B cell (primary cell): ENCODE measurements at regions not wholly inside any gene's neighbourhood (a gene's known extent, or its start where the extent isn't known, plus 50 kb on each side); places are given as distances from the start of the nearest gene placed in this dataset.
"Not testable (repeated sequence)": the region's sequence is repeated elsewhere in the genome, so short reads cannot be mapped to it uniquely, and the experiment has no call there.

ENCODE experiments used
- ATAC-seq: fragments of 200-7000 bp; cut with Tn5 transposase; one replicate; pipeline ENCODE4 v1.10.0; 2021; ENCODE audit warnings: low read depth, mild to moderate bottlenecking, moderate number of reproducible peaks, moderate library complexity
- CTCF ChIA-PET: fragments of 350-600 bp; sonication (Branson Sonifier 250); formaldehyde crosslinking; loops from one replicate; lab custom pipeline; 2021; ENCODE audit warnings: antibody characterized with exemption, inconsistent platforms; lab: Charles Lee
- POLR2A ChIA-PET: fragments of 350-600 bp; sonication (Branson Sonifier 250); formaldehyde crosslinking; loops from one replicate; lab custom pipeline; 2021; ENCODE audit warnings: antibody characterized with exemption; lab: Charles Lee
- DNase-seq: peaks from one replicate; pipeline ENCODE4 v3.0.0; 2013
- H2AFZ ChIP-seq: 2 replicates; pipeline ENCODE4 v1.6.1; 2012; ENCODE audit warnings: mild to moderate bottlenecking, low read depth, low read length; ENCODE audit not compliant: insufficient read depth, poor library complexity, severe bottlenecking
- H3K27ac ChIP-seq, 2 donors: 1 replicate in 1 of 2; 2 replicates in 1 of 2; pipeline ENCODE4 v1.5.1; 2012 to 2013; ENCODE audit warnings: low read length in 2 of 2, mild to moderate bottlenecking in 2 of 2, moderate library complexity in 1 of 2
- H3K27me3 ChIP-seq, 4 experiments: fragments of 200-600 bp in 1 of 4; sonication (generic) in 1 of 4; replicated peaks in 1 of 4; 1 replicate in 2 of 4; 2 replicates in 2 of 4; pipeline versions ENCODE4 v1.6.1 to v1.7.0; 2013 to 2016; ENCODE audit warnings: low read length in 3 of 4, mild to moderate bottlenecking in 2 of 4, mixed read lengths in 1 of 4, moderate library complexity in 1 of 4; ENCODE audit not compliant: insufficient read depth in 4 of 4, control insufficient read depth in 3 of 4; ENCODE audit errors: control extremely low read depth in 1 of 4
- H3K36me3 ChIP-seq, 2 experiments: replicated peaks in 1 of 2; 1 replicate in 1 of 2; 2 replicates in 1 of 2; pipeline versions ENCODE4 v1.6.1 to v1.7.1; 2013; ENCODE audit warnings: low read length in 1 of 2; ENCODE audit not compliant: insufficient read depth in 2 of 2, control insufficient read depth in 1 of 2; ENCODE audit errors: control extremely low read depth in 1 of 2, extremely low read depth in 1 of 2
- H3K4me1 ChIP-seq, 2 donors: fragments of 200-600 bp in 1 of 2; sonication (generic) in 1 of 2; 1 replicate in 1 of 2; 2 replicates in 1 of 2; pipeline versions ENCODE4 v1.5.1 to v1.6.1; 2013 to 2017; ENCODE audit warnings: low read length in 2 of 2; ENCODE audit not compliant: control insufficient read depth in 2 of 2, insufficient read depth in 2 of 2
- H3K4me2 ChIP-seq: replicated peaks from 2 replicates; pipeline ENCODE3; 2012; ENCODE audit warnings: mild to moderate bottlenecking, low read depth, low read length; ENCODE audit not compliant: poor library complexity, severe bottlenecking
- H3K4me3 ChIP-seq, 5 experiments: fragments of 200-600 bp in 1 of 5; sonication (generic) in 1 of 5; 1 replicate in 3 of 5; 2 replicates in 2 of 5; pipeline versions ENCODE4 v1.5.1 to v1.7.0; 2011 to 2016; ENCODE audit warnings: low read length in 4 of 5, mild to moderate bottlenecking in 4 of 5, low read depth in 2 of 5, control low read depth in 1 of 5, moderate library complexity in 1 of 5; ENCODE audit not compliant: insufficient read depth in 1 of 5; ENCODE audit errors: control extremely low read depth in 1 of 5, extremely low read depth in 1 of 5
- H3K79me2 ChIP-seq: fragments of 200-600 bp; sonication (generic); one replicate; pipeline ENCODE4 v1.6.0; 2016; ENCODE audit warnings: low read length; ENCODE audit not compliant: control insufficient read depth, insufficient read depth
- H3K9ac ChIP-seq: fragments of 200-600 bp; sonication (generic); 2 replicates; pipeline ENCODE4 v1.6.1; 2017; ENCODE audit warnings: mild to moderate bottlenecking, low read length, moderate library complexity
- H3K9me3 ChIP-seq, 3 donors: one replicate each; pipeline versions ENCODE4 v1.6.1 to v1.7.1; 2013; ENCODE audit warnings: low read length in 2 of 3; ENCODE audit not compliant: control insufficient read depth in 2 of 3, insufficient read depth in 1 of 3; ENCODE audit errors: control extremely low read depth in 1 of 3
- H4K20me1 ChIP-seq: 2 replicates; pipeline ENCODE4 v1.6.0; 2012; ENCODE audit warnings: mild to moderate bottlenecking, low read length; ENCODE audit not compliant: insufficient read depth, control insufficient read depth, poor library complexity, severe bottlenecking
- H3K27ac Mint-ChIP-seq: one replicate; pipeline ENCODE4 v1.8.0; 2021; ENCODE audit warnings: mixed read lengths
- H3K27me3 Mint-ChIP-seq: one replicate; pipeline ENCODE4 v1.8.0; 2021; ENCODE audit warnings: mixed read lengths
- H3K4me1 Mint-ChIP-seq: one replicate; pipeline ENCODE4 v1.8.0; 2021; ENCODE audit warnings: mixed read lengths
- H3K4me3 Mint-ChIP-seq: one replicate; pipeline ENCODE4 v1.8.0; 2021; ENCODE audit warnings: mixed read lengths
- H3K9me3 Mint-ChIP-seq: one replicate; pipeline ENCODE4 v1.8.0; 2022; ENCODE audit warnings: mixed read lengths; ENCODE audit not compliant: insufficient read depth
- WGBS: methylation state at CpG from one replicate; pipeline ENCODE4 v1.1.5; 2013; ENCODE audit warnings: missing lambda C conversion rate; ENCODE audit not compliant: insufficient coverage; 5-methylcytosine and 5-hydroxymethylcytosine counted together
- intact Hi-C: fragments of 100-400 bp; cut with micrococcal nuclease; formaldehyde crosslinking; loops from one replicate; pipeline ENCODE4 v1.10.0; 2022

- POLR2A ChIA-PET, H3K9me3 ChIP-seq, H3K4me3 Mint-ChIP-seq, intact Hi-C loops, H3K27me3 ChIP-seq, H3K27ac ChIP-seq, H3K9me3 Mint-ChIP-seq, H3K4me1 ChIP-seq, H3K27me3 Mint-ChIP-seq, H4K20me1 ChIP-seq, CTCF ChIA-PET, H3K4me1 Mint-ChIP-seq, H3K9ac ChIP-seq, DNase-seq, H3K27ac Mint-ChIP-seq, H3K4me2 ChIP-seq, H2AFZ ChIP-seq, H3K79me2 ChIP-seq, H3K4me3 ChIP-seq, H3K36me3 ChIP-seq: not testable (repeated sequence)
- WGBS: no CpG with 5 or more reads among the region's 7 CpGs
- ATAC-seq: peak; percentile 87
These were observed 139.5 kb downstream of the SEPTIN14 start for GRCh38 chr7:55722874-55723620.

DNA sequence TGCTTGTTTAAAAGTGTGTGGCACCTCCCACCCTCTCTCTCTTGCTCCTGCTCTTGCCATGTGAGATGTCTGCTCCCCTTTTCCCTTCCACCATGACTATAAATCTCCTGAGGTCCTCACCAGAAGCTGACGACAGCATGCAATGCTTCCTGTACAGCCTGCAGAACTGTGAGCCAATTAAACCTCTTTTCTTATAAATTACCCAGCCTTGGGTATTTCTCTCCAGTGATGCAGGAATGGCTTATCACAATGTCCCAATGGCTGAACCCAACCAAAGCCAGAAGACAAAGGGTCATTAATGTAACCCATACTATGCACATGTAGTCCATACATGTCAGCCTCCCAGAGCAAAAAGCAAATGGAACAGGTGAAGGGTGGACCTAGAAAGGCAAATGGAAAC is 141.5 kb downstream of the SEPTIN14 start:
- H3K9me3 Mint-ChIP-seq, H3K36me3 ChIP-seq, H3K4me3 ChIP-seq, H2AFZ ChIP-seq, H3K9me3 ChIP-seq, H3K27me3 Mint-ChIP-seq, H3K27me3 ChIP-seq, DNase-seq, POLR2A ChIA-PET, H3K4me3 Mint-ChIP-seq, intact Hi-C loops, ATAC-seq, H3K9ac ChIP-seq, H3K27ac ChIP-seq, H3K4me1 Mint-ChIP-seq, H3K4me2 ChIP-seq, H4K20me1 ChIP-seq, H3K4me1 ChIP-seq, CTCF ChIA-PET, H3K79me2 ChIP-seq, H3K27ac Mint-ChIP-seq: not testable (repeated sequence)
- WGBS: no CpG with 5 or more reads among the region's 1 CpG

DNA sequence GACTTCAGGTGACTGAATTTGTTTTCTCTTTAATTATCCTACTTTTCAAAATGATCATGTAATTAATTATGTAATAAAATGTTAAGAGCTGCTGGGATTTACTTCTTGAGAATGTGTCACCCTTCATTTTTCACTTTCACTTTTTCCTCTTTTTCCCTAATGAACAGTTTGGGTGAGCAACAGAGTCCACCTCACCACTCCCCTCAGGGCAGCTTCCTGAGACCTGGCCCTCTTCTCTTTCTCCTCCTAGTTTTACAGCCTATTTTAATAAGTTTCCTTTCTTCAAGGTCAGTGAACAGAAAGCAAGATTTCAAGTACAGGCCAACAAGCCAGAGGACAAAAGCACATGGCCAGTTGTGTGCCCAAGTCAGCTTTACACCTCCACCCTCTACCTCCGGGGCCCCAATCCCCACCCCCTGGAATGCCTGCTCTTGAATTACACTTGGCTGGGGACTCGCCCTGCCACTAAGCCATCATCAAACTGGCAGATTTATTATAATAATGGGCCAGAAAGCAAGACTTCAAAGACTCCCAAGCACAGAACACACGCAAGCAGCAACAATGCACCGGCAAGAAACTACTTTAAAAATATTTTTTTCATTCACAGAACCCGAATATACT is 143.1 kb upstream of the VOPP1 start:
- H2AFZ ChIP-seq, H3K27ac ChIP-seq, H3K4me1 ChIP-seq, H3K4me3 Mint-ChIP-seq, DNase-seq, H3K36me3 ChIP-seq, intact Hi-C loops, POLR2A ChIA-PET, H3K4me1 Mint-ChIP-seq, CTCF ChIA-PET, H3K27me3 Mint-ChIP-seq, ATAC-seq, H3K79me2 ChIP-seq, H3K4me3 ChIP-seq, H3K9me3 ChIP-seq, H3K9me3 Mint-ChIP-seq, H3K27ac Mint-ChIP-seq, H3K9ac ChIP-seq, H3K4me2 ChIP-seq, H4K20me1 ChIP-seq, H3K27me3 ChIP-seq: not testable (repeated sequence)
- WGBS: 80% methylated on average over 2 of the region's 5 CpGs

GRCh38 chr7:55714370-55714769 is 142.1 kb upstream of the VOPP1 start:
- H3K27me3 ChIP-seq, H3K4me1 Mint-ChIP-seq, H3K9me3 Mint-ChIP-seq, H3K9ac ChIP-seq, ATAC-seq, H3K27ac ChIP-seq, H3K4me3 Mint-ChIP-seq, H3K79me2 ChIP-seq, H3K4me1 ChIP-seq, H2AFZ ChIP-seq, H3K4me3 ChIP-seq, POLR2A ChIA-PET, intact Hi-C loops, H4K20me1 ChIP-seq, DNase-seq, H3K4me2 ChIP-seq, H3K27me3 Mint-ChIP-seq, H3K27ac Mint-ChIP-seq, H3K9me3 ChIP-seq, H3K36me3 ChIP-seq, CTCF ChIA-PET: not testable (repeated sequence)
- no CpG with 5 or more reads among the region's 2 CpGs for WGBS
